ENCODE measurements at regions not wholly inside any gene's neighbourhood (a gene's known extent, or its start where the extent isn't known, plus 50 kb on each side); places are given as distances from the start of the nearest gene placed in this dataset.

GRCh38 chr6:95501032-95501904, 76.1 kb upstream of the MANEA start:
- DNase-seq (ENCODE audit: low read depth), result no peak

DNA sequence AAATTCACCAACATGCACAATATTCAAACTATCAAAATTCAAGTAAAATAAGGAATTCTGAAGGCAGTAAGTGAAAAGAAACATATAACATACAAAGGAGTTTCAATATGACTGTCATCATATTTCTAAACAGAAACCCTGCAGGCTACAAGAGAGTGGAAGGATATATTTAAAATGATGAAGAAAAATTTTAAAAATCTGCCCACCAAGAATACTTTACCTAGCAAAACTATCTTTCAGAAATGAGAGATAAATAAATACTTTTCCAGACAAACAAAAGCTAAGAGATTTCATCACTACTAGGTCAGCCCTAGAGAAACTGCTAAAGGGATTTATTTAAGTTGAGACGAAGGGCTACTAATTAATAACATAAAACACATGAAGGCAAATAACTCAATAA, 73.8 kb upstream of the MANEA start:
- DNase-seq (ENCODE audit: low read depth), result no peak

DNA sequence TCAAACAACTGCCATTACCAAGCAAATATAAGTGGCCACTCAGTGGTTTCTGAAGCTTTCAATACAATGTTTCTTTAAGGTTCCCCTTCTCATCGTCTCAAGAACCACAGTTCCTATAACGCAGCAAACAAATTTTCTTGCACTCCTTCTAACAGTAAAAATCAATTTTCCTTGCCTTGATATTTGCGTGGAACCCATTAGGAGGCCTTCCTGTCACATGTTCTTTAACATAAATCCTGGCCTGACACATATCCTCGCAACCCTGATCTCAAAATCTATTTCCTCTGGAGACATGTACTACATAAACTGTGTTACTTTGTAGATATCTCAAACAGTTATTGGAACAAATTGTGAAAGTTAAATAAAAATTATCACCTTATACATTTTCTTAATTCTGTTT, 65.9 kb upstream of the MANEA start:
- no peak for DNase-seq (ENCODE audit: low read depth)

GRCh38 chr6:95515975-95516374, 61.4 kb upstream of the MANEA start:
- DNase-seq (ENCODE audit: low read depth), result no peak

DNA sequence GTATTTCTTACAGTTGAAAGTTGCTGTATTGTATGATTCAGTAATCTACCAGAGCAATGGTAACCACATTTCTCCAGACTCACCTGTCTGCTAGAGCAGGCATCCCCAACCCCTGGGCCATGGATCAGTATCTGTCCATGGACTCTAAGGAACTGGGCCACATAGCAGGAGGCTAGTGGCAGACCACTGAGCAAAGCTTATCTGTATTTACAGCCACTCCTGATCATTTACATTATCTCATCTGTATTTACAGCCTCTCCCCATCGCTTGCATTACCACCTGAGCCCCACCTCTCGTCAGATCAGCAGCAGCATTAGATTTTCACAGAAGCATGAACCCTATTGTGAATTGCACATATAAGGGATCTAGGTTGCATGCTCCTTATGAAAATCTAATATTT, 60.3 kb upstream of the MANEA start:
- DNase-seq (ENCODE audit: low read depth), result no peak

DNA sequence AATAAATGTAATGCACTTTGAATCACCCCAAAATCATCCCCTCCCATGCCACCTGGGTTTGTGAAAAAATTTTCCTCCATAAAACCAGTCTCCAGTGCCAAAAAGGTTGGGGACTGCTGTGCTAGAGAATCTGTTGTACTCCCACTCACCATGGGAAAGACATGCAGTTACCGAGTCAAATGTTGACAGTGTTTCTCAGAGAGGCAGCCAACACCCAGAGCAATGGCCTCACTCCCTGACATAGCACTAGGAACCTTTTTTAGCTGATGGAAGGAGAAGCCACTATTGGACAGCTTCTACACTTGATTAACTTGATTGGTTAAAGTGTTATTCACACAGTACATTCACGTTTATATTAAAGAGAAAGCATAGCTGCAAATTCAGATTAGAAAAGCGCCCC, 59.8 kb upstream of the MANEA start:
- no peak for DNase-seq (ENCODE audit: low read depth)

DNA sequence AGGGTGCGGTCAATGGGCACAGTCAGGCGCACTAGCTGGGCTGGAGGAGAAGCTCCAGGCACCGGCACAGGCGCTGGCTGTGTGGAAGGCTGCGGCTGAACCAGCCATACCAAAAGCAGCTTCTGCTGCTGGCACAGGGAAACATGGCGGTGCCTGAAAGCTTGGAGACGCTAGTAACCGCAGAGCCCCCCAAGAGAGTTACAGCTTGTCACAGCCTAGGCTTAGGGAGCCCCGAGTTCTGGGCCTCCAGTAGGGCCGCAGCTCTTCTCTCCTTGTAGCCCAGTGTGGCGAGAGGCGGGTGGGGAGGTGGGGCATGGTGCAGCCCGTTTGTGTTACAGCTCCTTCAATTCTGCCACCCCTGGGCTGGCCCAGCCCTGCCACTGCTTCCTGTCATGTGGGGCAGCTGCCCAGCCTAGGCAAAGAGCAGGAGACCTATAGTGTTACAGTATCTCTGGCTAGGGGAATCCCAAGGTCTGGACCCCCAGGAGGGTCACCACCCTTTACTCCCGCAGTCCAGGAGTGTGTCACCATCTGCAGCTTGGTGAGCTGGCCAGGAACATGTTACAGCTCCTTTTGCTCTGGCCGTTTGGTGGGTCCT, 58.6 kb upstream of the MANEA start:
- no peak for DNase-seq (ENCODE audit: low read depth)

GRCh38 chr6:95519228-95520037, 57.9 kb upstream of the MANEA start:
- no peak for DNase-seq (ENCODE audit: low read depth)

- no peak for DNase-seq (ENCODE audit: low read depth)
Observed at GRCh38 chr6:95521181-95521580, 56.2 kb upstream of the MANEA start.

All from ELR (cell line).